Naive thymus-derived CD4-positive, alpha-beta T cell (primary cell): ENCODE measurements at regions not wholly inside any gene's neighbourhood (a gene's known extent, or its start where the extent isn't known, plus 50 kb on each side); places are given as distances from the start of the nearest gene placed in this dataset.

Experiments
- ATAC-seq: fragments of 150-1000 bp; cut with Tn5 transposase; 2 replicates; pipeline ENCODE4 v1.10.0; 2021; ENCODE audit warnings: mild to moderate bottlenecking, moderate library complexity
- CTCF ChIA-PET: fragments of 350-600 bp; sonication (Branson Sonifier 250); formaldehyde crosslinking; loops from one replicate; lab custom pipeline; 2021; ENCODE audit warnings: antibody characterized with exemption; lab: Charles Lee
- POLR2A ChIA-PET: fragments of 350-600 bp; sonication (Branson Sonifier 250); formaldehyde crosslinking; loops from one replicate; lab custom pipeline; 2021; ENCODE audit warnings: antibody characterized with exemption, inconsistent platforms; lab: Charles Lee
- DNase-seq, 9 donors: peaks; one replicate each; pipeline versions ENCODE4 v3.0.0 to v3.0.0-alpha.2; 2020 to 2022; ENCODE audit warnings: mixed read lengths in 1 of 9
- H3K27ac ChIP-seq: one replicate; pipeline ENCODE4 v1.7.0; 2013; ENCODE audit warnings: mild to moderate bottlenecking, low read depth, low read length, moderate library complexity
- H3K27me3 ChIP-seq, 2 donors: one replicate each; pipeline ENCODE4 v1.7.0; 2013; ENCODE audit warnings: low read length in 2 of 2, mild to moderate bottlenecking in 2 of 2, moderate library complexity in 2 of 2; ENCODE audit not compliant: control insufficient read depth in 2 of 2, insufficient read depth in 2 of 2
- H3K36me3 ChIP-seq, 3 experiments: 1 replicate in 2 of 3; 2 replicates in 1 of 3; pipeline ENCODE4 v1.7.0; 2013; ENCODE audit warnings: low read length in 3 of 3, mild to moderate bottlenecking in 3 of 3, moderate library complexity in 1 of 3; ENCODE audit not compliant: insufficient read depth in 3 of 3, control insufficient read depth in 2 of 3
- H3K4me1 ChIP-seq, 2 donors: one replicate each; pipeline ENCODE4 v1.7.0; 2013; ENCODE audit warnings: low read length in 2 of 2, mild to moderate bottlenecking in 2 of 2, moderate library complexity in 1 of 2; ENCODE audit not compliant: control insufficient read depth in 2 of 2, insufficient read depth in 2 of 2
- H3K4me3 ChIP-seq: 2 replicates; pipeline ENCODE4 v1.7.0; 2013; ENCODE audit warnings: mild to moderate bottlenecking, low read length
- H3K9me3 ChIP-seq, 3 experiments: 1 replicate in 2 of 3; 2 replicates in 1 of 3; pipeline ENCODE4 v1.7.0; 2013; ENCODE audit warnings: low read length in 3 of 3; ENCODE audit not compliant: control insufficient read depth in 2 of 3
- H3K27ac Mint-ChIP-seq, 9 donors: one replicate each; pipeline ENCODE4 v1.8.0; 2020 to 2022; ENCODE audit warnings: mixed read lengths in 9 of 9, mild to moderate bottlenecking in 8 of 9, moderate library complexity in 5 of 9, inconsistent platforms in 2 of 9
- H3K27me3 Mint-ChIP-seq, 5 donors: one replicate each; pipeline ENCODE4 v1.8.0; 2021 to 2022; ENCODE audit warnings: mixed read lengths in 5 of 5, mild to moderate bottlenecking in 1 of 5
- H3K36me3 Mint-ChIP-seq, 5 donors: one replicate each; pipeline ENCODE4 v1.8.0; 2020 to 2022; ENCODE audit warnings: mixed read lengths in 5 of 5, mild to moderate bottlenecking in 3 of 5, inconsistent platforms in 1 of 5
- H3K4me1 Mint-ChIP-seq, 7 donors: one replicate each; pipeline ENCODE4 v1.8.0; 2020 to 2022; ENCODE audit warnings: mixed read lengths in 7 of 7, mild to moderate bottlenecking in 3 of 7, inconsistent platforms in 1 of 7
- H3K4me3 Mint-ChIP-seq, 10 donors: one replicate each; pipeline ENCODE4 v1.8.0; 2020 to 2022; ENCODE audit warnings: mild to moderate bottlenecking in 10 of 10, mixed read lengths in 10 of 10, moderate library complexity in 6 of 10, inconsistent platforms in 2 of 10
- H3K9me3 Mint-ChIP-seq, 11 donors: one replicate each; pipeline ENCODE4 v1.8.0; 2020 to 2022; ENCODE audit warnings: mixed read lengths in 11 of 11, mild to moderate bottlenecking in 4 of 11, inconsistent platforms in 1 of 11, moderate library complexity in 1 of 11
- intact Hi-C, 2 donors: fragments of 100-400 bp; cut with micrococcal nuclease; formaldehyde crosslinking; loops; one replicate each; pipeline ENCODE4 v1.15.1; 2023

DNA sequence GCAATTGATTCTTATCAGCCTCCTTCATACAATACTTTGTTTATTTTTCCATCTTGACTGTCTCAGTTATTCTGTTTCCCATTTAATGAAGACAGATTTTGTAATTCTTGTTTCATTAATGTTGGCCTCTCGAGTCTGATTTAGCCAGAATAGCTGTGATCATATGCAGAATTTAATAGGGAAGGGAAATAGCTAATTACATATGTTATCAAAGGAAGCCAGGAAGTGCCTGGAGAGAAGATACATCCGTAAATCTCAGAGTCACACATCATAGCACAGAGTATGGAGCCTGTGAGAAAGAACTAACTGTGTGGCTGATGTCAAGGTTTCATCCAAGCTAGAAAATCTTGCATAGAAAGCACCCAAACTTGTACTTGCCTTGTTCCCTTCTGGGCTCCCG is 288.9 kb upstream of the SLCO3A1 start:
- peaks cover 0 to 44% (median 8%) of the 10 kb centered on the region in 5 donors for H3K27me3 Mint-ChIP-seq
- ATAC-seq, result no peak
- no peak for DNase-seq
- no peak overlapping the region for H3K4me3 Mint-ChIP-seq
- no peaks in the 10 kb centered on the region for H3K9me3 ChIP-seq
- H3K27ac ChIP-seq, result no peak overlapping the region
- no peak overlapping the region for H3K27ac Mint-ChIP-seq
- H3K4me1 ChIP-seq, result no peaks in the 10 kb centered on the region
- POLR2A ChIA-PET, result no interaction called here
- CTCF ChIA-PET, result no interaction called here
- peaks cover 0 to 2% (median 0%) of the 10 kb centered on the region in 7 donors for H3K4me1 Mint-ChIP-seq
- no peak overlapping the region for H3K4me3 ChIP-seq
- peaks cover 0 to 1% (median 0%) of the 10 kb centered on the region in 11 donors for H3K9me3 Mint-ChIP-seq
- intact Hi-C loops, result no loop called here
- H3K36me3 ChIP-seq, result no peaks in the 10 kb centered on the region
- no peaks in the 10 kb centered on the region for H3K36me3 Mint-ChIP-seq
- H3K27me3 ChIP-seq, result no peaks in the 10 kb centered on the region

DNA sequence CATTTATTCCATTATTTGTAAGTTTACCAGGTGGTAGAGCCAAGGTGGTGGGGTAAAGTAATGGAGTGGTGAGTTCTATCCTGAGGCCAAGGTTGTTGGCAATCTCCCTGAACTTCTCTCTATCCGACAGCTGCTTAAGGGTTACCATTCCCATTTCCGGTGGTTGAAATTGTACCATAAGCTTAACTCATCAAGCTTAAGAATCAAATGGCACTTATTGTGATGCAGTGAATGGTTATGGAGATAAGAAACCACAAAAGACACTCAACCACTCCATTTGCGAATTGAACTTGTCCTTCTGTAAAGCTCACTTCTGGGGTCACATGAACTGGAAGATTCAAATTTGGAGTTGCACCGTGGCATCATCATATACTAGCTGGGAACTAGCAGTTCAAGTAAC is 287.4 kb upstream of the SLCO3A1 start:
- no peak overlapping the region for H3K27ac Mint-ChIP-seq
- Histone ChIP-seq H3K27me3 (no peaks in the 10 kb centered on the region), H3K36me3 (no peaks in the 10 kb centered on the region), H3K4me1 (no peaks in the 10 kb centered on the region), H3K27ac (no peak overlapping the region), H3K9me3 (no peaks in the 10 kb centered on the region), H3K4me3 (no peak overlapping the region)
- no peak overlapping the region for H3K4me3 Mint-ChIP-seq
- ChIA-PET POLR2A (no interaction called here), CTCF (no interaction called here)
- no peaks in the 10 kb centered on the region for H3K36me3 Mint-ChIP-seq
- ATAC-seq (no peak), DNase-seq (no peak)
- no peaks in the 10 kb centered on the region for H3K9me3 Mint-ChIP-seq
- intact Hi-C loops, result no loop called here
- peaks cover 0 to 51% (median 13%) of the 10 kb centered on the region in 5 donors for H3K27me3 Mint-ChIP-seq
- H3K4me1 Mint-ChIP-seq, result peaks cover 0 to under 1% (median 0%) of the 10 kb centered on the region in 7 donors

DNA sequence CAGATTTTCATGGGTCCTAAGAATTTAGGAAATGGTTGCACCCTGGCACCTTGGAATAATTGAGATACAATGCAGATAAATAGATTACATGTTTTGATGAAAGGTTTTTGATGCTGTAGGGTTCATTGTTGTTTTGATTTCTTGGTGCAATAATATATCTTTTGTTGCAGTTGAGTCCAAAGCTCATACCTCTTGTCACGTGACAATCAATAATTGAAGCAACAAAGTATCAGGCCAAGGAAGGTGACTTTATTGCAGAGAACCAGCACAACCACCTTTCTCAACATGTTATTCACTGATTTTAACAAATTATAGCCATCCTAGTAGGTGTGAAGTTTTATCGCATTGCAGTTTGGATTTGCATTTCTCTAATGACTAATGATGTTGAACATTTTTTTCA is 285.5 kb upstream of the SLCO3A1 start:
- Mint-ChIP-seq H3K27ac (no peak overlapping the region), H3K4me1 (no peaks in the 10 kb centered on the region), H3K36me3 (no peaks in the 10 kb centered on the region), H3K9me3 (peaks cover 0 to 2% (median 0%) of the 10 kb centered on the region in 11 donors), H3K4me3 (no peak overlapping the region), H3K27me3 (peaks cover 0 to 54% (median 13%) of the 10 kb centered on the region in 5 donors)
- ATAC-seq (no peak), DNase-seq (no peak)
- H3K36me3 ChIP-seq, result no peaks in the 10 kb centered on the region
- H3K27me3 ChIP-seq, result no peaks in the 10 kb centered on the region
- no peak overlapping the region for H3K4me3 ChIP-seq
- intact Hi-C loops, result no loop called here
- no peak overlapping the region for H3K27ac ChIP-seq
- ChIA-PET CTCF (no interaction called here), POLR2A (no interaction called here)
- H3K9me3 ChIP-seq, result no peaks in the 10 kb centered on the region
- H3K4me1 ChIP-seq, result no peaks in the 10 kb centered on the region

DNA sequence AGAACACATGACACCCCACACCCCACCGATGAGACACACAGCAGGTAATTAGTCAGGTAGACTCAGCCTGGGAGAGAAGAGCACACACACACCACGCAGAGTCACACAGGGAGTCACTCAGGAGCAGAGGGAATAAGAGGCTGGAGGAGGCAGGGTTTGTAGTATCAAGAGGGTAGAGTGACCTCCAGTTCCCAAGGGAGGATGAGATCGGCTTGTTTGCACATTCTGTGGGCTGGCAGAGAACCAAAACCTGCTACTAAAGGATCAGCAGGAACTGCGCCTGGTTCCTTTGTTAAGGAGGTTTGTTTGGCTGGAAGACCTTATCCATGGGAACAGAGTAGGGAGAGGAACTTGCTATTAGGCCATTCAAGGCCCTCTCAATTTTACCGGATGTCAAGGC is 281.4 kb upstream of the SLCO3A1 start:
- ChIA-PET POLR2A (no interaction called here), CTCF (no interaction called here)
- no peak overlapping the region for H3K27ac Mint-ChIP-seq
- peaks cover 0 to 2% (median 0%) of the 10 kb centered on the region in 11 donors for H3K9me3 Mint-ChIP-seq
- ATAC-seq (no peak), DNase-seq (no peak)
- Histone ChIP-seq H3K27me3 (no peaks in the 10 kb centered on the region), H3K36me3 (no peaks in the 10 kb centered on the region), H3K4me3 (no peak overlapping the region), H3K4me1 (no peaks in the 10 kb centered on the region), H3K27ac (no peak overlapping the region), H3K9me3 (no peaks in the 10 kb centered on the region)
- H3K36me3 Mint-ChIP-seq, result no peaks in the 10 kb centered on the region
- peaks cover 0 to 3% (median 0%) of the 10 kb centered on the region in 7 donors for H3K4me1 Mint-ChIP-seq
- no peak overlapping the region for H3K4me3 Mint-ChIP-seq
- peaks cover 0 to 40% (median 7%) of the 10 kb centered on the region in 5 donors for H3K27me3 Mint-ChIP-seq
- intact Hi-C loops, result no loop called here

DNA sequence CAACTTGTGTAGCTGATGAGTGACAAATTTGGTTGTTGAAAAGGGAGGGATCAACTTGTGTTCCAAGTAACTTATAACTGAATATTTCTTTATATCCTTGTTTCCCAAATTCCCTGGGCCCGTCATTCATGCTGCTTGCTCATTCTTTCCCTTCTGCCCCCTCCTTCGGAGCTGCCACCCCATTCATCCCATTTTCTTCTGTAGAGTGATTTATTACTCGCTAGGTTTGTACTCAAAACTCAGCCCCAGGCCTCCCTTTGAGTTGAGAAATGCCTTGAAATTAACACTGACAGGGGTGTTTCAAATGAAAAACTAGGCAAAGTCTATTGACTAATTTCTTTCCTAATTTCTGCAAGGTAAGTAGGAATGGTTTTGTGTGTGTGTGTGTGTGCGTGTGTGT is 277.4 kb upstream of the SLCO3A1 start:
- Mint-ChIP-seq H3K4me1 (peaks cover 0 to 3% (median 0%) of the 10 kb centered on the region in 7 donors), H3K27ac (no peak overlapping the region), H3K27me3 (peaks cover 0 to 18% (median 5%) of the 10 kb centered on the region in 5 donors), H3K4me3 (no peak overlapping the region), H3K36me3 (no peaks in the 10 kb centered on the region), H3K9me3 (peaks cover 0 to 9% (median 0%) of the 10 kb centered on the region in 11 donors)
- Histone ChIP-seq H3K36me3 (no peaks in the 10 kb centered on the region), H3K27me3 (no peaks in the 10 kb centered on the region), H3K4me1 (no peaks in the 10 kb centered on the region), H3K27ac (no peak overlapping the region), H3K9me3 (no peaks in the 10 kb centered on the region), H3K4me3 (no peak overlapping the region)
- DNase-seq (no peak), ATAC-seq (no peak)
- ChIA-PET CTCF (no interaction called here), POLR2A (no interaction called here)
- intact Hi-C loops, result no loop called here

DNA sequence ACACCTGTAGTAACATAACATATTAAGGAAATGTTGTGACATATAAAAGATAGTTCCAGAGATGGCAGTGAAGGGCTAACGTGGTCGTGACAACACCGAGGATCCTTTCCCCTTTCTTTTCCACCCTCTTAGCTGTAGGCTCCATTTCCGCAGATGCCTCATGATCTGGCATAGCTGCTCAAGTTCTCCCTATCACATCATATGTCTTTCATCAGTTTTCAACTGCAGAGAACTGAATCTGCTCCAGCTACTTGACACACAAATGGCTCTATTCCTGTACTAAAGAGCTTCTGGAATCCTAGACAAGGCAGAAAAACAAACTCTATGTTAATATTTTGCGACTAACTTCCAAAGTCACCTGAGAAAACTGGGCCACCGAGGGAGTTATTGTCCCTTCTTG is 275.0 kb upstream of the SLCO3A1 start:
- peaks cover 0 to 2% (median 0%) of the 10 kb centered on the region in 7 donors for H3K4me1 Mint-ChIP-seq
- ATAC-seq (no peak), DNase-seq (no peak)
- intact Hi-C loops, result no loop called here
- peaks cover 0 to 24% (median 0%) of the 10 kb centered on the region in 5 donors for H3K27me3 Mint-ChIP-seq
- Histone ChIP-seq H3K9me3 (no peaks in the 10 kb centered on the region), H3K4me3 (no peak overlapping the region), H3K27ac (no peak overlapping the region), H3K4me1 (no peaks in the 10 kb centered on the region), H3K36me3 (no peaks in the 10 kb centered on the region), H3K27me3 (no peaks in the 10 kb centered on the region)
- H3K4me3 Mint-ChIP-seq, result no peak overlapping the region
- POLR2A ChIA-PET, result no interaction called here
- CTCF ChIA-PET, result interaction anchor here (0.9 kb wide), 1 partner anchor 128 kb away, joined by 3 read pairs; no protein-coding TSS in a partner anchor
- peaks cover 0 to 12% (median 0%) of the 10 kb centered on the region in 11 donors for H3K9me3 Mint-ChIP-seq
- no peak overlapping the region for H3K27ac Mint-ChIP-seq
- H3K36me3 Mint-ChIP-seq, result no peaks in the 10 kb centered on the region

DNA sequence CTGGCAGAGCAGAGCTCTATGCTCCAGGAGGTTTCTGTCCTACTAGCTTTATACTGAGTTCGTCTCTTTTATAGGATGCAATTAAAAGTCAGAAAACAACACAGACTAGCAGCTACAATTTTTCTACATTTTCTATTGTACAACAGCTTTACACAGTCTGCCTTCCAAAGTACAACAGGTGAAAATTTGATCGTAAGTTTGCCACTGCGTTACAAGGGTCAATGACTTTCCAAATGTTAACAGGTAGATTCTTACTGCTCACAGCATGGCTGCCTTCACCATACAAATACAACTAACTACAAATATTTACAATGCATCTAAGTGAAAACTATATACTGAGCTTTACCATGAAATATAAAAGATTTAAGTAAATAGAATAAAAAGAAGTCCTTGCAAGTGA is 268.6 kb upstream of the SLCO3A1 start:
- intact Hi-C loops, result no loop called here
- Histone ChIP-seq H3K9me3 (no peaks in the 10 kb centered on the region), H3K36me3 (no peaks in the 10 kb centered on the region), H3K27ac (no peak overlapping the region), H3K27me3 (peaks cover 0 to 7% of the 10 kb centered on the region in 2 donors), H3K4me1 (no peaks in the 10 kb centered on the region), H3K4me3 (no peak overlapping the region)
- Mint-ChIP-seq H3K4me3 (no peak overlapping the region), H3K9me3 (peaks cover 0 to 7% (median 0%) of the 10 kb centered on the region in 11 donors), H3K27ac (no peak overlapping the region), H3K27me3 (peaks cover 5 to 29% (median 9%) of the 10 kb centered on the region in 5 donors), H3K36me3 (no peaks in the 10 kb centered on the region), H3K4me1 (no peaks in the 10 kb centered on the region)
- CTCF ChIA-PET, result no interaction called here
- POLR2A ChIA-PET, result no interaction called here
- DNase-seq (no peak), ATAC-seq (no peak)
